ENCODE measurements at regions not wholly inside any gene's neighbourhood (a gene's known extent, or its start where the extent isn't known, plus 50 kb on each side); places are given as distances from the start of the nearest gene placed in this dataset.

- H3K27ac Mint-ChIP-seq: no peak overlapping the region
- no peaks in the 10 kb centered on the region for H3K9me3 Mint-ChIP-seq
- no peaks in the 10 kb centered on the region for H3K4me1 Mint-ChIP-seq (ENCODE audit: low read depth)
- no peak for DNase-seq
- peaks cover 22% of the 10 kb centered on the region for H3K27me3 Mint-ChIP-seq
- no peaks in the 10 kb centered on the region for H3K36me3 Mint-ChIP-seq (ENCODE audit: low read depth)
- no peak overlapping the region for H3K4me3 Mint-ChIP-seq
Observed at GRCh38 chr5:133796186-133796585, 172.2 kb downstream of the C5orf15 start.

GRCh38 chr5:133794771-133795415 lies 173.5 kb downstream of the C5orf15 start:
- no peaks in the 10 kb centered on the region for H3K36me3 Mint-ChIP-seq (ENCODE audit: low read depth)
- peaks cover 19% of the 10 kb centered on the region for H3K27me3 Mint-ChIP-seq

GRCh38 chr5:133793756-133794465 lies 174.5 kb downstream of the C5orf15 start:
- Mint-ChIP-seq H3K27me3 (peaks cover 14% of the 10 kb centered on the region), H3K27ac (no peak overlapping the region), H3K9me3 (no peaks in the 10 kb centered on the region), H3K4me3 (no peak overlapping the region), H3K4me1 (ENCODE audit: low read depth) (no peaks in the 10 kb centered on the region), H3K36me3 (ENCODE audit: low read depth) (no peaks in the 10 kb centered on the region)
- DNase-seq: no peak

More at GRCh38 chr5:133794771-133795415, 173.5 kb downstream of the C5orf15 start:
- H3K4me3 Mint-ChIP-seq: no peak overlapping the region
- H3K9me3 Mint-ChIP-seq: no peaks in the 10 kb centered on the region
- H3K4me1 Mint-ChIP-seq (ENCODE audit: low read depth): no peaks in the 10 kb centered on the region
- DNase-seq: no peak
- no peak overlapping the region for H3K27ac Mint-ChIP-seq

GRCh38 chr5:133792655-133793054 lies 175.8 kb downstream of the C5orf15 start:
- Mint-ChIP-seq H3K27ac (no peak overlapping the region), H3K36me3 (ENCODE audit: low read depth) (no peaks in the 10 kb centered on the region), H3K9me3 (no peaks in the 10 kb centered on the region), H3K4me3 (no peak overlapping the region), H3K4me1 (ENCODE audit: low read depth) (no peaks in the 10 kb centered on the region), H3K27me3 (peaks cover 11% of the 10 kb centered on the region)
- no peak for DNase-seq

GRCh38 chr5:133792024-133792423 lies 176.4 kb downstream of the C5orf15 start:
- Mint-ChIP-seq H3K4me1 (ENCODE audit: low read depth) (no peaks in the 10 kb centered on the region), H3K4me3 (no peak overlapping the region), H3K27me3 (peaks cover 10% of the 10 kb centered on the region), H3K27ac (no peak overlapping the region), H3K36me3 (ENCODE audit: low read depth) (no peaks in the 10 kb centered on the region), H3K9me3 (no peaks in the 10 kb centered on the region)
- DNase-seq: no peak

- Mint-ChIP-seq H3K4me3 (no peak overlapping the region), H3K27ac (no peak overlapping the region), H3K4me1 (ENCODE audit: low read depth) (no peaks in the 10 kb centered on the region), H3K27me3 (peaks cover 6% of the 10 kb centered on the region), H3K9me3 (no peaks in the 10 kb centered on the region), H3K36me3 (ENCODE audit: low read depth) (no peaks in the 10 kb centered on the region)
- no peak for DNase-seq
Observed at GRCh38 chr5:133790898-133791297, 177.5 kb downstream of the C5orf15 start.

- no peak overlapping the region for H3K4me3 Mint-ChIP-seq
- no peak overlapping the region for H3K27ac Mint-ChIP-seq
- no peaks in the 10 kb centered on the region for H3K4me1 Mint-ChIP-seq (ENCODE audit: low read depth)
- peaks cover 5% of the 10 kb centered on the region for H3K9me3 Mint-ChIP-seq
- no peak for DNase-seq
- no peaks in the 10 kb centered on the region for H3K36me3 Mint-ChIP-seq (ENCODE audit: low read depth)
- peaks cover 6% of the 10 kb centered on the region for H3K27me3 Mint-ChIP-seq
Observed at GRCh38 chr5:133789428-133789827, 177.1 kb upstream of the FSTL4 start.

GRCh38 chr5:133788121-133788520 lies 175.8 kb upstream of the FSTL4 start:
- Mint-ChIP-seq H3K9me3 (peaks cover 5% of the 10 kb centered on the region), H3K4me3 (no peak overlapping the region), H3K4me1 (ENCODE audit: low read depth) (no peaks in the 10 kb centered on the region), H3K27ac (no peak overlapping the region), H3K27me3 (peaks cover 6% of the 10 kb centered on the region), H3K36me3 (ENCODE audit: low read depth) (no peaks in the 10 kb centered on the region)
- DNase-seq: no peak

GRCh38 chr5:133786420-133786819 lies 174.1 kb upstream of the FSTL4 start:
- H3K36me3 Mint-ChIP-seq (ENCODE audit: low read depth): no peaks in the 10 kb centered on the region
- H3K27ac Mint-ChIP-seq: no peak overlapping the region
- H3K27me3 Mint-ChIP-seq: peaks cover 2% of the 10 kb centered on the region
- no peaks in the 10 kb centered on the region for H3K4me1 Mint-ChIP-seq (ENCODE audit: low read depth)
- H3K9me3 Mint-ChIP-seq: peaks cover 5% of the 10 kb centered on the region
- no peak for DNase-seq
- H3K4me3 Mint-ChIP-seq: no peak overlapping the region

- H3K9me3 Mint-ChIP-seq: peaks cover 5% of the 10 kb centered on the region
- H3K4me1 Mint-ChIP-seq (ENCODE audit: low read depth): no peaks in the 10 kb centered on the region
- no peaks in the 10 kb centered on the region for H3K36me3 Mint-ChIP-seq (ENCODE audit: low read depth)
- DNase-seq: no peak
- no peaks in the 10 kb centered on the region for H3K27me3 Mint-ChIP-seq
- H3K4me3 Mint-ChIP-seq: no peak overlapping the region
- no peak overlapping the region for H3K27ac Mint-ChIP-seq
Observed at GRCh38 chr5:133785182-133785581, 172.8 kb upstream of the FSTL4 start.

- peaks cover 5% of the 10 kb centered on the region for H3K9me3 Mint-ChIP-seq
- H3K27ac Mint-ChIP-seq: no peak overlapping the region
- no peak for DNase-seq
- no peaks in the 10 kb centered on the region for H3K27me3 Mint-ChIP-seq
- no peaks in the 10 kb centered on the region for H3K36me3 Mint-ChIP-seq (ENCODE audit: low read depth)
- H3K4me3 Mint-ChIP-seq: no peak overlapping the region
- H3K4me1 Mint-ChIP-seq (ENCODE audit: low read depth): no peaks in the 10 kb centered on the region
Observed at GRCh38 chr5:133783481-133783880, 171.1 kb upstream of the FSTL4 start.

- peaks cover 5% of the 10 kb centered on the region for H3K9me3 Mint-ChIP-seq
- no peaks in the 10 kb centered on the region for H3K4me1 Mint-ChIP-seq (ENCODE audit: low read depth)
- H3K27ac Mint-ChIP-seq: no peak overlapping the region
- H3K27me3 Mint-ChIP-seq: no peaks in the 10 kb centered on the region
- no peaks in the 10 kb centered on the region for H3K36me3 Mint-ChIP-seq (ENCODE audit: low read depth)
- DNase-seq: no peak
- no peak overlapping the region for H3K4me3 Mint-ChIP-seq
Observed at GRCh38 chr5:133782736-133783135, 170.4 kb upstream of the FSTL4 start.

GRCh38 chr5:133781436-133782225 lies 169.3 kb upstream of the FSTL4 start:
- no peak for DNase-seq
- H3K4me3 Mint-ChIP-seq: no peak overlapping the region

GRCh38 chr5:133780619-133781280 lies 168.4 kb upstream of the FSTL4 start:
- H3K27ac Mint-ChIP-seq: no peak overlapping the region
- no peak for DNase-seq
- no peaks in the 10 kb centered on the region for H3K36me3 Mint-ChIP-seq (ENCODE audit: low read depth)
- H3K27me3 Mint-ChIP-seq: no peaks in the 10 kb centered on the region
- H3K9me3 Mint-ChIP-seq: peaks cover 5% of the 10 kb centered on the region
- no peaks in the 10 kb centered on the region for H3K4me1 Mint-ChIP-seq (ENCODE audit: low read depth)
- H3K4me3 Mint-ChIP-seq: no peak overlapping the region

More at GRCh38 chr5:133781436-133782225, 169.3 kb upstream of the FSTL4 start:
- H3K4me1 Mint-ChIP-seq (ENCODE audit: low read depth): no peaks in the 10 kb centered on the region
- H3K27me3 Mint-ChIP-seq: no peaks in the 10 kb centered on the region
- H3K27ac Mint-ChIP-seq: no peak overlapping the region
- peaks cover 5% of the 10 kb centered on the region for H3K9me3 Mint-ChIP-seq
- no peaks in the 10 kb centered on the region for H3K36me3 Mint-ChIP-seq (ENCODE audit: low read depth)
